LoVo (cell line): ENCODE measurements at regions not wholly inside any gene's neighbourhood (a gene's known extent, or its start where the extent isn't known, plus 50 kb on each side); places are given as distances from the start of the nearest gene placed in this dataset.
"Not testable (repeated sequence)": the region's sequence is repeated elsewhere in the genome, so short reads cannot be mapped to it uniquely, and the experiment has no call there.

Source experiments
- DNase-seq: peaks from one replicate; pipeline ENCODE4 v3.0.0-alpha.2; 2016; ENCODE audit warnings: low spot score

GRCh38 chr7:131047651-131048304, 279.9 kb upstream of the MKLN1 start:
- DNase-seq: no peak

- no peak for DNase-seq
Measured at GRCh38 chr7:131051304-131051703, 276.4 kb upstream of the MKLN1 start.

GRCh38 chr7:131052285-131052904, 275.3 kb upstream of the MKLN1 start:
- no peak for DNase-seq

GRCh38 chr7:131056007-131056406, 271.7 kb upstream of the MKLN1 start:
- no peak for DNase-seq

- peak; percentile 59 for DNase-seq
Measured at GRCh38 chr7:131057015-131057793, 270.5 kb upstream of the MKLN1 start.

- DNase-seq: no peak
Measured at GRCh38 chr7:131057794-131058070, 269.9 kb upstream of the MKLN1 start.

- DNase-seq: not testable (repeated sequence)
Measured at GRCh38 chr7:131058561-131059288, 269.0 kb upstream of the MKLN1 start.

- not testable (repeated sequence) for DNase-seq
Measured at GRCh38 chr7:131059401-131059800, 268.3 kb upstream of the MKLN1 start.

GRCh38 chr7:131061158-131061557, 266.5 kb upstream of the MKLN1 start:
- DNase-seq: no peak

- no peak for DNase-seq
Measured at GRCh38 chr7:131061818-131062217, 265.9 kb upstream of the MKLN1 start.

GRCh38 chr7:131066635-131067034, 261.0 kb upstream of the MKLN1 start:
- no peak for DNase-seq

- DNase-seq: no peak
Measured at GRCh38 chr7:131067220-131067619, 260.5 kb upstream of the MKLN1 start.

- DNase-seq: no peak
Measured at GRCh38 chr7:131068604-131069021, 259.1 kb upstream of the MKLN1 start.

GRCh38 chr7:131071786-131072504, 255.7 kb upstream of the MKLN1 start:
- DNase-seq: no peak

GRCh38 chr7:131072505-131073091, 255.1 kb upstream of the MKLN1 start:
- DNase-seq: no peak

GRCh38 chr7:131074043-131074442, 253.6 kb upstream of the MKLN1 start:
- no peak for DNase-seq

GRCh38 chr7:131074585-131074984, 253.1 kb upstream of the MKLN1 start:
- no peak for DNase-seq

GRCh38 chr7:131075406-131075805, 252.3 kb upstream of the MKLN1 start:
- no peak for DNase-seq

GRCh38 chr7:131076032-131076431, 251.6 kb upstream of the MKLN1 start:
- DNase-seq: no peak

- DNase-seq: no peak
Measured at GRCh38 chr7:131076711-131077181, 250.9 kb upstream of the MKLN1 start.

GRCh38 chr7:131077735-131078134, 249.9 kb upstream of the MKLN1 start:
- no peak for DNase-seq

- no peak for DNase-seq
Measured at GRCh38 chr7:131080754-131081153, 246.9 kb upstream of the MKLN1 start.
